ENCODE measurements at regions not wholly inside any gene's neighbourhood (a gene's known extent, or its start where the extent isn't known, plus 50 kb on each side); places are given as distances from the start of the nearest gene placed in this dataset.
"Not testable (repeated sequence)": the region's sequence is repeated elsewhere in the genome, so short reads cannot be mapped to it uniquely, and the experiment has no call there.

DNA sequence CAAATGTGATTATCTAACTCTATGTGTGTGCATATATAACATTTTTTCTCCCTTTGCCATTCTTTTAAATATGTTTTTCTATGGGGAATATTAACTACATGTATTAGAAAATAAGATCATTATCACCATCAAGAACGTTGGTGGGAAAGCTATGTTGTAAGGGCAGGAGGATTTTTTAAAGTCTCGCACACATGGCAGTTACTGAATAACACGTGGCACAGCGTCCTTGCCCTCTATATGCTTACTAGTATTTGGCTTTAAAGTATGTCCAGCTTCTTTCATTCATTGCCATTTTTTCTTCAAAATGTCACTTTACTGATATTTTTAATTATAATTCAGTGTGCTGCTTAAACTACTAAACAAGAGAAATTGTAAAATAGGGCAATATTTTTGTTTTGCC is 944.3 kb downstream of the SOCS6 start:
- no peak for DNase-seq
- Histone ChIP-seq H3K27ac (ENCODE audit: insufficient read depth in 1 of 2, low read depth in 1 of 2, low read length in 2 of 2, poor library complexity in 1 of 2, severe bottlenecking in 2 of 2) (no peak overlapping the region), H3K27me3 (replicated peaks in 2 of 5; ENCODE audit: control insufficient read depth in 4 of 5, insufficient read depth in 5 of 5, low read length in 4 of 5) (no peaks in the 10 kb centered on the region), H3K4me1 (ENCODE audit: control extremely low read depth in 1 of 4, control insufficient read depth in 4 of 4, insufficient read depth in 4 of 4, low read length in 3 of 4) (no peaks in the 10 kb centered on the region), H3K4me3 (ENCODE audit: control insufficient read depth in 1 of 7, extremely low read depth in 1 of 7, insufficient read depth in 4 of 7, low read depth in 2 of 7, low read length in 6 of 7) (no peak overlapping the region), H3K9me3 (ENCODE audit: control extremely low read depth in 1 of 5, control insufficient read depth in 4 of 5, insufficient read depth in 2 of 5, low read depth in 1 of 5, low read length in 4 of 5) (no peaks in the 10 kb centered on the region), H3K36me3 (ENCODE audit: control insufficient read depth in 4 of 4, insufficient read depth in 4 of 4, low read length in 3 of 4) (no peaks in the 10 kb centered on the region)
- WGBS (ENCODE audit: insufficient coverage) = no CpG with 5 or more reads among the region's 4 CpGs
- CTCF ChIA-PET = no interaction called here
- POLR2A ChIA-PET = no interaction called here

DNA sequence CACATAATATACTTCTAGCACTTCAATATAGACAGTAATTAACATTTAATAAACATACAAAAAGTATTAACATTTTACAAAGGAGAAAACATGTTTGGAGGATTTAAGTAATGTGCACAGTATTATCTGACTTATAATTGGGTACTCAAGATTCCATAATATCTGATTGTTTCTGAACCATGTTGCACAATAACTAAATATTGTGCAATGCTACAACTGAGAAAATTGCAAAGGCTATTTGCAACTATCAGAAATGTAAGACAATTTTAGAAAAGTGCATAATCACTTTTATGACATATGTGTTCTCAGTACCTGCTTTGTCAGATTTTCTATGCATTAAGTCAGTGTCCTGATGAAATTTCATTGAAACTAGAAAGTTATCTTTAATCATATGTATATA is 934.6 kb downstream of the SOCS6 start:
- Histone ChIP-seq H3K27ac (ENCODE audit: insufficient read depth in 1 of 2, low read depth in 1 of 2, low read length in 2 of 2, poor library complexity in 1 of 2, severe bottlenecking in 2 of 2) (no peak overlapping the region), H3K27me3 (replicated peaks in 2 of 5; ENCODE audit: control insufficient read depth in 4 of 5, insufficient read depth in 5 of 5, low read length in 4 of 5) (peaks cover 0 to 1% (median 0%) of the 10 kb centered on the region in 5 experiments), H3K9me3 (ENCODE audit: control extremely low read depth in 1 of 5, control insufficient read depth in 4 of 5, insufficient read depth in 2 of 5, low read depth in 1 of 5, low read length in 4 of 5) (no peaks in the 10 kb centered on the region), H3K4me3 (ENCODE audit: control insufficient read depth in 1 of 7, extremely low read depth in 1 of 7, insufficient read depth in 4 of 7, low read depth in 2 of 7, low read length in 6 of 7) (no peak overlapping the region), H3K36me3 (ENCODE audit: control insufficient read depth in 4 of 4, insufficient read depth in 4 of 4, low read length in 3 of 4) (no peaks in the 10 kb centered on the region), H3K4me1 (ENCODE audit: control extremely low read depth in 1 of 4, control insufficient read depth in 4 of 4, insufficient read depth in 4 of 4, low read length in 3 of 4) (no peaks in the 10 kb centered on the region)
- POLR2A ChIA-PET = no interaction called here
- DNase-seq = no peak
- CTCF ChIA-PET = no interaction called here

DNA sequence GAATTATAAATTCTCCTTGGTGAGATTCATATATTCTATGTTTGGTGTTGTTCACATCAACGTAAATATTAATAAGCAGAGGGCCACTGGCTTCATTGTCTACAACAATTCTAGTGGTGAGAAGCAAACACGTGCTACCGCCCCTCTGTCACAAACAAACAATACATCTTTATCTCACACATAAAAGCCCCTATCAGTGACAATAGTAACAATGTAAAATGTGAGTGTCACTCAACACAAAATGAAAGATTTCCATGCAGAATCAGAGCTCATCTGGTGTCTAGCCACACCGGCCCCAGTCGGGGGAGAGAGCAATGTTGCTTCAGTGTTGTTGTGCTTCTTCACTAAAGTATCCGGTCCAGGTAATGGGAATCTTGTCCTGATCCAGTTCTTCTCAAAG is 932.6 kb downstream of the SOCS6 start:
- Histone ChIP-seq H3K4me3 (ENCODE audit: control insufficient read depth in 1 of 7, extremely low read depth in 1 of 7, insufficient read depth in 4 of 7, low read depth in 2 of 7, low read length in 6 of 7) (no peak overlapping the region), H3K27ac (ENCODE audit: insufficient read depth in 1 of 2, low read depth in 1 of 2, low read length in 2 of 2, poor library complexity in 1 of 2, severe bottlenecking in 2 of 2) (no peak overlapping the region), H3K36me3 (ENCODE audit: control insufficient read depth in 4 of 4, insufficient read depth in 4 of 4, low read length in 3 of 4) (no peaks in the 10 kb centered on the region), H3K4me1 (ENCODE audit: control extremely low read depth in 1 of 4, control insufficient read depth in 4 of 4, insufficient read depth in 4 of 4, low read length in 3 of 4) (no peaks in the 10 kb centered on the region), H3K27me3 (replicated peaks in 2 of 5; ENCODE audit: control insufficient read depth in 4 of 5, insufficient read depth in 5 of 5, low read length in 4 of 5) (peaks cover 0 to 1% (median 0%) of the 10 kb centered on the region in 5 experiments), H3K9me3 (ENCODE audit: control extremely low read depth in 1 of 5, control insufficient read depth in 4 of 5, insufficient read depth in 2 of 5, low read depth in 1 of 5, low read length in 4 of 5) (no peaks in the 10 kb centered on the region)
- no peak for DNase-seq
- POLR2A ChIA-PET = no interaction called here
- CTCF ChIA-PET = no interaction called here
- 90% methylated on average over 3 of the region's 6 CpGs for WGBS (ENCODE audit: insufficient coverage)

DNA sequence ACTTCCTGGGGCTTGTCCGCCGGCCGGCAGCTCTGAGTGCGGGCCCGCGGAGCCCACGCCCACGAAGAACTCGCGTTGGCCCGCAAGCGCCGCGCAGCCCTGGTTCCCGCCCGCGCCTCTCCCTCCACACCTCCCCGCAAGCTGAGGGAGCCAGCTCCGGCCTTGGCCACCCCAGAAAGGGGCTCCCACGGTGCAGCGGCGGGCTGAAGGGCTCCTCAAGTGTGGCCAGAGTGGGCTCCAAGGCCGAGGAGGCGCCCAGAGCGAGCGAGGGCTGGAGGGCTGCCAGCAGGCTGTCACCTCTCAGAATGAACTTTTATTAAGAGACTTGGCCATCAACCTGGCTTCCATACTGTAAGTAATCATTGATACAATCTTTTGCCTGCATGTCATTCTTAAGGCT is 923.9 kb downstream of the SOCS6 start:
- POLR2A ChIA-PET; H3K4me1 ChIP-seq (ENCODE audit: control extremely low read depth in 1 of 4, control insufficient read depth in 4 of 4, insufficient read depth in 4 of 4, low read length in 3 of 4); H3K36me3 ChIP-seq (ENCODE audit: control insufficient read depth in 4 of 4, insufficient read depth in 4 of 4, low read length in 3 of 4); H3K9me3 ChIP-seq (ENCODE audit: control extremely low read depth in 1 of 5, control insufficient read depth in 4 of 5, insufficient read depth in 2 of 5, low read depth in 1 of 5, low read length in 4 of 5); DNase-seq; CTCF ChIA-PET; H3K27me3 ChIP-seq (replicated peaks in 2 of 5; ENCODE audit: control insufficient read depth in 4 of 5, insufficient read depth in 5 of 5, low read length in 4 of 5); H3K4me3 ChIP-seq (ENCODE audit: control insufficient read depth in 1 of 7, extremely low read depth in 1 of 7, insufficient read depth in 4 of 7, low read depth in 2 of 7, low read length in 6 of 7); H3K27ac ChIP-seq (ENCODE audit: insufficient read depth in 1 of 2, low read depth in 1 of 2, low read length in 2 of 2, poor library complexity in 1 of 2, severe bottlenecking in 2 of 2): not testable (repeated sequence)
- WGBS (ENCODE audit: insufficient coverage) = 96% methylated on average over 12 of the region's 26 CpGs

DNA sequence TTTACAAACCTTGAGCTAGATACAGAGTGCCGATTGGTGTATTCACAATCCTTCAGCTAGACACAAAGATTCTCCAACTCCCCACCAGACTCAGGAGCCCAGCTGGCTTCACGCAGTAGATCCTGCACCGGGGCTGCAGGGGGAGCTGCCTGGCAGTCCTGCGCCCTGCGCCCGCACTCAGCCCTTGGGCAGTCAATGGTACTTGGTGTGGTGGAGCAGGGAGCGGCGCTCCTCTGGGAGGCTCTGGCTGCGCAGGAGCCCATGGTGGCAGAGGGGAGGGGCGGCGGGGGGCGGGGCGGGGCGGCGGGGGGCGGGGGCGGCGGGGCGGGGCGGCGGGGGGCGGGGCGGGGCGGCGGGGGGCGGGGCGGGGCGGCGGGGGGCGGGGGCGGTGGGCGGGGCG is 923.4 kb downstream of the SOCS6 start:
- CTCF ChIA-PET = no interaction called here

DNA sequence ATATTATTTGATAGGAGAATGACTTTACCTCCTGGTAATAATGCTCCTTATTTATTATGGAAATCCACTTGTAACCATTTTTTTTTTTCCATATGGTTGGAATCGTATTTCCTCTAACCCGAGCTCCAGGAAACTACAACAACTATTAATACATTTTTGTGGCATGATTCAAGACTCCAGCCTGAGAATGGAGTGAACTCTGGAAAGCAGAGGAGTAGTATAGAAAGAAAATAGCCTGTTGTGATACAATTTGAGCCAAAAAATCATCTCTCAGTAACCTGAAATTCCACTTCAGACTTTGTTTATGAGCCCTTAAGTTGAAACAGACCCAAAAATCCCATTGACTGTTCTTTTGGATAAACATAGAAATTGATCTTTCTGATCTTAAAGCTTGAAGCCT is 921.1 kb downstream of the SOCS6 start:
- no peaks in the 10 kb centered on the region for H3K4me1 ChIP-seq (ENCODE audit: control extremely low read depth in 1 of 4, control insufficient read depth in 4 of 4, insufficient read depth in 4 of 4, low read length in 3 of 4)
- no peaks in the 10 kb centered on the region for H3K9me3 ChIP-seq (ENCODE audit: control extremely low read depth in 1 of 5, control insufficient read depth in 4 of 5, insufficient read depth in 2 of 5, low read depth in 1 of 5, low read length in 4 of 5)
- no peaks in the 10 kb centered on the region for H3K27me3 ChIP-seq (replicated peaks in 2 of 5; ENCODE audit: control insufficient read depth in 4 of 5, insufficient read depth in 5 of 5, low read length in 4 of 5)
- ChIA-PET POLR2A (no interaction called here), CTCF (no interaction called here)
- no peak for DNase-seq
- H3K4me3 ChIP-seq (ENCODE audit: control insufficient read depth in 1 of 7, extremely low read depth in 1 of 7, insufficient read depth in 4 of 7, low read depth in 2 of 7, low read length in 6 of 7) = no peak overlapping the region
- H3K27ac ChIP-seq (ENCODE audit: insufficient read depth in 1 of 2, low read depth in 1 of 2, low read length in 2 of 2, poor library complexity in 1 of 2, severe bottlenecking in 2 of 2) = no peak overlapping the region
- WGBS (ENCODE audit: insufficient coverage) = no CpG with 5 or more reads among the region's 2 CpGs
- H3K36me3 ChIP-seq (ENCODE audit: control insufficient read depth in 4 of 4, insufficient read depth in 4 of 4, low read length in 3 of 4) = no peaks in the 10 kb centered on the region

More for the DNA sequence above, 923.4 kb downstream of the SOCS6 start:
- H3K4me1 ChIP-seq (ENCODE audit: control extremely low read depth in 1 of 4, control insufficient read depth in 4 of 4, insufficient read depth in 4 of 4, low read length in 3 of 4) = no peaks in the 10 kb centered on the region
- WGBS (ENCODE audit: insufficient coverage) = 76% methylated on average over 4 of the region's 33 CpGs
- H3K27me3 ChIP-seq (replicated peaks in 2 of 5; ENCODE audit: control insufficient read depth in 4 of 5, insufficient read depth in 5 of 5, low read length in 4 of 5) = no peaks in the 10 kb centered on the region
- POLR2A ChIA-PET = interaction anchor here (0.6 kb wide), 1 partner anchor 1545 kb away, joined by 3 read pairs; no protein-coding TSS in a partner anchor
- H3K27ac ChIP-seq (ENCODE audit: insufficient read depth in 1 of 2, low read depth in 1 of 2, low read length in 2 of 2, poor library complexity in 1 of 2, severe bottlenecking in 2 of 2) = no peak overlapping the region
- H3K9me3 ChIP-seq (ENCODE audit: control extremely low read depth in 1 of 5, control insufficient read depth in 4 of 5, insufficient read depth in 2 of 5, low read depth in 1 of 5, low read length in 4 of 5) = no peaks in the 10 kb centered on the region
- H3K4me3 ChIP-seq (ENCODE audit: control insufficient read depth in 1 of 7, extremely low read depth in 1 of 7, insufficient read depth in 4 of 7, low read depth in 2 of 7, low read length in 6 of 7) = no peak overlapping the region
- DNase-seq = no peak
- no peaks in the 10 kb centered on the region for H3K36me3 ChIP-seq (ENCODE audit: control insufficient read depth in 4 of 4, insufficient read depth in 4 of 4, low read length in 3 of 4)

DNA sequence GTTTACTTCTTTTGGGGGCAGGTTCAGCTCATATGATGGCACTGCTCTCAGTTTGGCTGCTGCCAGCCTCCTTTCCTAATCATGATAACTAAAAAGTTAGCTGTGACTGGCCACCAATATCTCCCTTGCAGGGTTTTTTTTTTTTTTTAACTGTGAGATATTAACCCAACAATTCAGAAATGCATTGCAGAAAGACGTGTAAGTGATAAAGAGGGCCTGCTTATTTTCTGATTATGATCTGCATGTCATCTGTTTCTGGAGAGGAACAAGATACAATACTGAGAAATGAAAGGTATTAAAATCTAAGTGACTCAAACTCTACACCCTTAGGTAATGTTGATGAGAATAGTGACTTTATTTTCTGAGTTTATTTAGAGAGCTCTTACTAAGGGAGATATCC is 905.6 kb downstream of the SOCS6 start:
- Histone ChIP-seq H3K27me3 (replicated peaks in 2 of 5; ENCODE audit: control insufficient read depth in 4 of 5, insufficient read depth in 5 of 5, low read length in 4 of 5) (no peaks in the 10 kb centered on the region), H3K4me3 (ENCODE audit: control insufficient read depth in 1 of 7, extremely low read depth in 1 of 7, insufficient read depth in 4 of 7, low read depth in 2 of 7, low read length in 6 of 7) (no peak overlapping the region), H3K36me3 (ENCODE audit: control insufficient read depth in 4 of 4, insufficient read depth in 4 of 4, low read length in 3 of 4) (no peaks in the 10 kb centered on the region), H3K27ac (ENCODE audit: insufficient read depth in 1 of 2, low read depth in 1 of 2, low read length in 2 of 2, poor library complexity in 1 of 2, severe bottlenecking in 2 of 2) (no peak overlapping the region), H3K9me3 (ENCODE audit: control extremely low read depth in 1 of 5, control insufficient read depth in 4 of 5, insufficient read depth in 2 of 5, low read depth in 1 of 5, low read length in 4 of 5) (no peaks in the 10 kb centered on the region), H3K4me1 (ENCODE audit: control extremely low read depth in 1 of 4, control insufficient read depth in 4 of 4, insufficient read depth in 4 of 4, low read length in 3 of 4) (no peaks in the 10 kb centered on the region)
- no CpG with 5 or more reads among the region's 1 CpG for WGBS (ENCODE audit: insufficient coverage)
- DNase-seq = no peak
- CTCF ChIA-PET = no interaction called here
- POLR2A ChIA-PET = no interaction called here

DNA sequence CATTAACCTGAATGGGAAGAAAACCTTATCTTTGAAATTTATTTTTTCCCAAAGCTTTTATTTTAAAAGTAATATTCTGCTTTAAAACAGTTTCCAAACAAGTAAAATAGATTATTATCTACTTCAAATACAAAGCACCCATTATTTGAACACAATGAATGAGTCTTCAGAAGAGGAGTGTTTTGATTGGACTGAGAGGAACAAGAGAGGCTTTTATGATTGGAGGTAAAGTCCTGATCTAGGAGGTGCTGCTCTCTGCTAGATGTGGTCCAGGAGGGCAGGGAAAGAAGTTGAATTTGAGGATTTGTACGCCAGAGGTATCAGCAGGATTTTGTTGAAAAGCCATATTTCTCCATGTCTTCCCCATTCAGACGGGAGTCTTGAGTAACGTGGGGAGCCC is 900.7 kb downstream of the SOCS6 start:
- ChIA-PET CTCF (no interaction called here), POLR2A (no interaction called here)
- no peaks in the 10 kb centered on the region for H3K9me3 ChIP-seq (ENCODE audit: control extremely low read depth in 1 of 5, control insufficient read depth in 4 of 5, insufficient read depth in 2 of 5, low read depth in 1 of 5, low read length in 4 of 5)
- 93% methylated on average over 3 of the region's 3 CpGs for WGBS (ENCODE audit: insufficient coverage)
- H3K27ac ChIP-seq (ENCODE audit: insufficient read depth in 1 of 2, low read depth in 1 of 2, low read length in 2 of 2, poor library complexity in 1 of 2, severe bottlenecking in 2 of 2) = no peak overlapping the region
- no peaks in the 10 kb centered on the region for H3K36me3 ChIP-seq (ENCODE audit: control insufficient read depth in 4 of 4, insufficient read depth in 4 of 4, low read length in 3 of 4)
- H3K27me3 ChIP-seq (replicated peaks in 2 of 5; ENCODE audit: control insufficient read depth in 4 of 5, insufficient read depth in 5 of 5, low read length in 4 of 5) = no peaks in the 10 kb centered on the region
- no peak overlapping the region for H3K4me3 ChIP-seq (ENCODE audit: control insufficient read depth in 1 of 7, extremely low read depth in 1 of 7, insufficient read depth in 4 of 7, low read depth in 2 of 7, low read length in 6 of 7)
- no peak for DNase-seq
- no peaks in the 10 kb centered on the region for H3K4me1 ChIP-seq (ENCODE audit: control extremely low read depth in 1 of 4, control insufficient read depth in 4 of 4, insufficient read depth in 4 of 4, low read length in 3 of 4)
